K562 (cell line): ENCODE measurements at regions not wholly inside any gene's neighbourhood (a gene's known extent, or its start where the extent isn't known, plus 50 kb on each side); places are given as distances from the start of the nearest gene placed in this dataset.

Source experiments
- ATAC-seq: fragments of 200-7000 bp; cut with Tn5 transposase; 3 replicates; pipeline ENCODE4 v1.9.1; 2020; ENCODE audit warnings: moderate library complexity
- BruUV-seq: library from RNA; stranded (reverse); fragments of 400-500 nt; replicated peaks from 2 replicates; lab custom pipeline; 2021; lab: Mats Ljungman, UMichigan
- CTCF ChIA-PET: fragments of 300-600 bp; formaldehyde crosslinking; extraction: SDS; loops from one replicate; lab custom pipeline; 2021; ENCODE audit warnings: low intra/inter-chr PET ratio; lab: Yijun Ruan, JAX
- POLR2A ChIA-PET: fragments of 300-600, 350-650 bp; sonication (Branson Sonifier 250); formaldehyde crosslinking; extraction: SDS; loops from one replicate; lab custom pipeline; 2021; ENCODE audit warnings: antibody characterized with exemption, inconsistent platforms; lab: Yijun Ruan, JAX
- DNase-seq, 4 experiments: peaks; one replicate each; pipeline versions ENCODE4 v3.0.0 to v3.0.0-alpha.2; 2011 to 2018; ENCODE audit warnings: low spot score in 3 of 4, mixed read lengths in 3 of 4; ENCODE audit errors: extremely low read depth in 1 of 4
- FAIRE-seq: peaks from 2 replicates; lab custom pipeline; 2011; peaks lifted over from hg19 to GRCh38; lab: Jason Lieb, UNC
- H2AFZ ChIP-seq: 2 replicates; pipeline ENCODE4 v1.6.0; 2011; ENCODE audit warnings: low read depth, low read length, control low read depth, inconsistent platforms
- H3K27ac ChIP-seq: fragments of 200-600 bp; 3 replicates; pipeline ENCODE4 v1.8.0; 2011; ENCODE audit warnings: low read depth, mild to moderate bottlenecking, control low read depth, inconsistent platforms, low read length, moderate library complexity, mixed read lengths; ENCODE audit errors: extremely low read depth
- H3K27me3 ChIP-seq, 2 experiments: fragments of 300-600 bp in 1 of 2; 2 replicates in 1 of 2; 3 replicates in 1 of 2; pipeline versions ENCODE4 v1.6.0 to v1.8.0; 2011; ENCODE audit warnings: inconsistent platforms in 2 of 2, low read length in 2 of 2, mild to moderate bottlenecking in 1 of 2, mixed read lengths in 1 of 2, moderate library complexity in 1 of 2; ENCODE audit not compliant: control insufficient read depth in 2 of 2, insufficient read depth in 2 of 2
- H3K36me3 ChIP-seq: fragments of 300-600 bp; 3 replicates; pipeline ENCODE4 v1.8.0; 2011; ENCODE audit warnings: mild to moderate bottlenecking, low read length, inconsistent platforms; ENCODE audit not compliant: control insufficient read depth, insufficient read depth
- H3K4me1 ChIP-seq, 2 experiments: fragments of 200-600 bp in 1 of 2; replicated peaks in 1 of 2; 2 replicates in 1 of 2; 3 replicates in 1 of 2; pipeline versions ENCODE4 v1.5.1 to v1.8.0; 2011; ENCODE audit warnings: inconsistent platforms in 2 of 2, low read length in 2 of 2, mild to moderate bottlenecking in 1 of 2, mixed read lengths in 1 of 2, moderate library complexity in 1 of 2; ENCODE audit not compliant: control insufficient read depth in 2 of 2, insufficient read depth in 2 of 2
- H3K4me2 ChIP-seq: 2 replicates; pipeline ENCODE4 v1.6.1; 2011; ENCODE audit warnings: low read length, control low read depth, inconsistent platforms, mixed read lengths; ENCODE audit not compliant: insufficient read depth
- H3K4me3 ChIP-seq: fragments of 200-600 bp; sonication (generic), shearing (Covaris generic); 2 replicates; pipeline ENCODE4 v1.5.1; 2016; ENCODE audit warnings: control low read depth, inconsistent platforms
- H3K79me2 ChIP-seq: fragments of 200-600 bp; 3 replicates; pipeline ENCODE4 v1.8.0; 2011; ENCODE audit warnings: low read length, inconsistent platforms; ENCODE audit not compliant: control insufficient read depth, insufficient read depth
- H3K9ac ChIP-seq, 2 experiments: 2 replicates each; pipeline versions ENCODE4 v1.6.0 to v1.6.1; 2011; ENCODE audit warnings: low read depth in 2 of 2, low read length in 2 of 2, control low read depth in 1 of 2, inconsistent platforms in 1 of 2, mild to moderate bottlenecking in 1 of 2, mixed read lengths in 1 of 2; ENCODE audit not compliant: insufficient read depth in 1 of 2
- H3K9me1 ChIP-seq: one replicate; pipeline ENCODE4 v1.6.0; 2011; ENCODE audit warnings: inconsistent platforms, mild to moderate bottlenecking, low read length, moderate library complexity; ENCODE audit not compliant: control insufficient read depth, insufficient read depth
- H3K9me3 ChIP-seq: replicated peaks from 2 replicates; pipeline ENCODE4 v1.5.1; 2011; ENCODE audit warnings: low read depth, low read length, inconsistent platforms; ENCODE audit not compliant: control insufficient read depth, insufficient read depth
- H4K20me1 ChIP-seq: replicated peaks from 2 replicates; pipeline ENCODE4 v1.6.1; 2011; ENCODE audit warnings: low read length, inconsistent platforms, mixed read lengths; ENCODE audit not compliant: control insufficient read depth, insufficient read depth
- CBX2 ChIP-seq: fragments of 200-600 bp; sonication (generic); IDR thresholded peaks from one replicate; pipeline ENCODE4 v1.6.1; 2012; ENCODE audit warnings: mild to moderate bottlenecking, low read length, inconsistent platforms; ENCODE audit not compliant: insufficient read depth, poor library complexity, severe bottlenecking
- CHD4 ChIP-seq: fragments of 200-600 bp; sonication (generic); IDR thresholded peaks from 3 replicates; pipeline ENCODE4 v1.6.1; 2012; ENCODE audit warnings: low read depth, mild to moderate bottlenecking, mixed read lengths, low read length, inconsistent platforms; ENCODE audit not compliant: insufficient read depth, insufficient replicate concordance, poor library complexity, severe bottlenecking
- NFIC ChIP-seq: fragments of 450-650 bp; IDR thresholded peaks from 2 replicates; pipeline ENCODE4 v1.6.1; 2017; ENCODE audit warnings: mild to moderate bottlenecking, inconsistent platforms
- PCBP1 ChIP-seq: fragments of 200-400 bp; formaldehyde crosslinking; IDR thresholded peaks from 2 replicates; pipeline ENCODE4 v1.6.1; 2018; ENCODE audit warnings: mild to moderate bottlenecking, low read depth, low read length; ENCODE audit not compliant: poor library complexity, severe bottlenecking
- RREB1 ChIP-seq: fragments of 250-450 bp; sonication (Bioruptor Pico); IDR thresholded peaks from 2 replicates; pipeline ENCODE4 v1.4.0; 2020
- SIN3B ChIP-seq: fragments of 450-650 bp; IDR thresholded peaks from 2 replicates; pipeline ENCODE4 v1.6.1; 2017; ENCODE audit warnings: low read depth, mild to moderate bottlenecking, moderate library complexity
- TCF7L2 ChIP-seq: fragments of 150-350 bp; IDR thresholded peaks from 2 replicates; pipeline ENCODE4 v1.6.1; 2016; ENCODE audit warnings: low read depth, mild to moderate bottlenecking, low read length, moderate library complexity
- ZNF668 ChIP-seq: fragments of 250-450 bp; sonication (Bioruptor Pico); IDR thresholded peaks from 2 replicates; pipeline ENCODE4 v1.8.0; 2022; ENCODE audit warnings: mild to moderate bottlenecking, inconsistent platforms
- ZSCAN29 ChIP-seq: fragments of 450-650 bp; IDR thresholded peaks from 2 replicates; pipeline ENCODE4 v1.6.1; 2017
- WGBS: fragments of 100-300 bp; shearing (Covaris generic); methylation state at CpG from one replicate; pipeline ENCODE4 v1.1.6; 2016; ENCODE audit warnings: low coverage, mixed read lengths; ENCODE audit not compliant: insufficient coverage; ENCODE audit errors: missing lambda C conversion rate; 5-methylcytosine and 5-hydroxymethylcytosine counted together
- in situ Hi-C: fragments of 300-500 bp; cut with MboI; formaldehyde crosslinking; loops from 4 replicates; pipeline ENCODE4 v1.15.0; 2018; ENCODE audit warnings: inconsistent platforms, mixed read lengths
- intact Hi-C: fragments of 100-400 bp; cut with micrococcal nuclease; formaldehyde crosslinking; loops from 2 replicates; pipeline ENCODE4 v1.14.2; 2022
- TF ChIP-seq, protein P1 (sequence below): fragments of 450-650 bp; formaldehyde crosslinking; IDR thresholded peaks from 2 replicates; pipeline ENCODE4 v1.4.0; 2020; ENCODE audit warnings: mild to moderate bottlenecking, moderate library complexity

DNA sequence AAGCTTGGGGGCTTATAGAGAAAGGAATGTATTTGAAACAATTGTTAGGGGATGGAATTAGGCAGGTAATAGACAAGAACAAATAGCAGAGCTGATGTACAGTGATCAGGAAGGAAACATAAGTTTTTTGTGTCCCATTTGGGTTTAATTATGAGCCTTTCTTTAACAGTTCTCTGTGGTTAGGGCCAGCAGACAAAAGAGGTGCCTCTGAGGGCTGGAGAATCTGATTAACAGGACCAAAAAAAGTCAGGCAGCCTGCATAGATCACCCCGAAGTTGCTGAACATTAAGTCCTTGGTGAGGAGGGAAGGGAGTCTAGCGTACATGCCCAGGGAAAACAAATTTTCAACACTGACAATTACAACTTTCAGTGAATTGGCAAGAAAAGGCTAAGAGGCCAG lies 88.6 kb upstream of the SPRED1 start (continued):
- TF ChIP-seq PCBP1: no peak
- TF ChIP-seq, all 486 proteins: peak for 0

DNA sequence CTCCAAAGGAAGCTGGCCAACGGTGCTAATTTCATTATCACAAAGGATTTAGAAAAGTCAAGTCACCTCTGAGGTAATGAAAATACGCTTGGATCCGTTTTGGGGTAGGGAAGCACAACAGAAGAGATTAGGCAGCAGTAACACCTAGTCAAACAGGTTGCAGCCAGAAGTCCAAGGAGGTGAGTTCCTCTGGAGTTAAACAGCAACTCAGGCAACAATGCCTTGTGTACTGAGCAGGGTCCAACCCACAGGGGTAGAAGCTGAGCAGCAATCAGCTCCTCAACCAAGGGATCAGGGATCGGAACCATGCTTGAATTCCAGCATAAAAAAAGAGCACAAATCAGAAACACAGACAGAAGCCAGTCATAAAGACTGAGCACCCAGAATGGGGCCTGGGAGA lies 88.1 kb upstream of the SPRED1 start:
- Histone ChIP-seq H4K20me1 (no peaks in the 10 kb centered on the region), H2AFZ (no peak overlapping the region), H3K9me3 (no peaks in the 10 kb centered on the region), H3K4me3 (no peak overlapping the region), H3K27ac (no peak overlapping the region), H3K9me1 (no peaks in the 10 kb centered on the region), H3K27me3 (no peaks in the 10 kb centered on the region), H3K79me2 (no peaks in the 10 kb centered on the region), H3K4me1 (no peaks in the 10 kb centered on the region), H3K4me2 (no peak overlapping the region), H3K9ac (no peak overlapping the region), H3K36me3 (no peaks in the 10 kb centered on the region)
- CTCF ChIA-PET: no interaction called here
- WGBS: 0% methylated on average over 4 of the region's 4 CpGs
- POLR2A ChIA-PET: no interaction called here
- ATAC-seq (no peak), DNase-seq (no peak), FAIRE-seq (no peak)
- in situ Hi-C loops: no loop called here
- no TSS peak for BruUV-seq
- intact Hi-C loops: no loop called here
- TF ChIP-seq SIN3B: no peak
- no peak for TF ChIP-seq ZSCAN29
- TF ChIP-seq TCF7L2: no peak
- TF ChIP-seq NFIC: no peak
- TF ChIP-seq, protein P1, sequence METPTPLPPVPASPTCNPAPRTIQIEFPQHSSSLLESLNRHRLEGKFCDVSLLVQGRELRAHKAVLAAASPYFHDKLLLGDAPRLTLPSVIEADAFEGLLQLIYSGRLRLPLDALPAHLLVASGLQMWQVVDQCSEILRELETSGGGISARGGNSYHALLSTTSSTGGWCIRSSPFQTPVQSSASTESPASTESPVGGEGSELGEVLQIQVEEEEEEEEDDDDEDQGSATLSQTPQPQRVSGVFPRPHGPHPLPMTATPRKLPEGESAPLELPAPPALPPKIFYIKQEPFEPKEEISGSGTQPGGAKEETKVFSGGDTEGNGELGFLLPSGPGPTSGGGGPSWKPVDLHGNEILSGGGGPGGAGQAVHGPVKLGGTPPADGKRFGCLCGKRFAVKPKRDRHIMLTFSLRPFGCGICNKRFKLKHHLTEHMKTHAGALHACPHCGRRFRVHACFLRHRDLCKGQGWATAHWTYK (CRISPR knock-in tag): no peak
- no peak for TF ChIP-seq CBX2
- TF ChIP-seq RREB1 (CRISPR knock-in tag): no peak
- TF ChIP-seq CHD4: no peak
- no peak for TF ChIP-seq ZNF668 (CRISPR knock-in tag)
